Suprapubic skin (tissue), 4 donors: ENCODE measurements at regions not wholly inside any gene's neighbourhood (a gene's known extent, or its start where the extent isn't known, plus 50 kb on each side); places are given as distances from the start of the nearest gene placed in this dataset.
A peak's percentile ranks its signal among the peaks of the same experiment; 100 is the strongest.

Source experiments
- DNase-seq, 2 donors: peaks; one replicate each; pipeline ENCODE4 v3.0.0-alpha.2; 2019; ENCODE audit warnings: low spot score in 2 of 2
- H3K27ac ChIP-seq: fragments of 200-600 bp; sonication (generic); one replicate; pipeline ENCODE4 v1.5.1; 2019
- H3K27me3 ChIP-seq: fragments of 200-600 bp; sonication (generic); one replicate; pipeline ENCODE4 v1.5.1; 2019
- H3K36me3 ChIP-seq: fragments of 200-600 bp; sonication (generic); one replicate; pipeline ENCODE4 v1.5.1; 2019
- H3K4me1 ChIP-seq: fragments of 200-600 bp; sonication (generic); one replicate; pipeline ENCODE4 v1.5.1; 2019
- H3K4me3 ChIP-seq: fragments of 200-600 bp; sonication (generic); one replicate; pipeline ENCODE4 v1.5.1; 2019; ENCODE audit warnings: mild to moderate bottlenecking
- H3K9me3 ChIP-seq: fragments of 200-600 bp; sonication (generic); one replicate; pipeline ENCODE4 v1.5.1; 2019
- CTCF ChIP-seq, 2 donors: fragments of 200-600 bp in 1 of 2; fragments of 450-650 bp in 1 of 2; sonication (generic) in 1 of 2; IDR thresholded peaks; one replicate each; pipeline ENCODE4 v1.5.1; 2016 to 2019; ENCODE audit warnings: antibody characterized with exemption in 2 of 2, mild to moderate bottlenecking in 1 of 2, moderate library complexity in 1 of 2
- EP300 ChIP-seq: sonication (generic); formaldehyde crosslinking; IDR thresholded peaks from one replicate; pipeline ENCODE4 v1.6.1; 2017; ENCODE audit warnings: antibody characterized with exemption
- POLR2A ChIP-seq, 2 donors: fragments of 450-650 bp; IDR thresholded peaks; one replicate each; pipeline ENCODE4 v1.6.1; 2017; ENCODE audit warnings: antibody characterized with exemption in 2 of 2, mild to moderate bottlenecking in 2 of 2, moderate library complexity in 2 of 2
- POLR2AphosphoS5 ChIP-seq, 3 donors: sonication (generic); formaldehyde crosslinking; IDR thresholded peaks; one replicate each; pipeline ENCODE4 v1.6.1; 2017; ENCODE audit warnings: antibody characterized with exemption in 3 of 3
- WGBS: methylation state at CpG from one replicate; pipeline ENCODE4 v1.1.5; 2018; 5-methylcytosine and 5-hydroxymethylcytosine counted together

- Histone ChIP-seq H3K36me3 (no peaks in the 10 kb centered on the region), H3K4me3 (no peak overlapping the region), H3K9me3 (no peaks in the 10 kb centered on the region), H3K27ac (no peak overlapping the region), H3K27me3 (no peaks in the 10 kb centered on the region), H3K4me1 (peaks cover 8% of the 10 kb centered on the region)
- TF ChIP-seq POLR2A (IDR thresholded peaks at IDR 0.05) (no peak), POLR2AphosphoS5 (IDR thresholded peaks at IDR 0.05) (no peak), EP300 (no peak), CTCF (IDR thresholded peaks at IDR 0.05) (no peak)
- DNase-seq: no peak
These were observed 135.2 kb upstream of the TCF21 start for GRCh38 chr6:133753756-133754155.

GRCh38 chr6:133754298-133754697, 134.6 kb upstream of the TCF21 start:
- 100% methylated on average over 1 of the region's 1 CpG for WGBS
- no peaks in the 10 kb centered on the region for H3K27me3 ChIP-seq
- H3K4me3 ChIP-seq: no peak overlapping the region
- no peak overlapping the region for H3K27ac ChIP-seq
- H3K36me3 ChIP-seq: no peaks in the 10 kb centered on the region
- H3K9me3 ChIP-seq: no peaks in the 10 kb centered on the region
- no peak for DNase-seq
- no peak for TF ChIP-seq CTCF (IDR thresholded peaks at IDR 0.05)
- TF ChIP-seq POLR2A (IDR thresholded peaks at IDR 0.05): no peak
- no peak for TF ChIP-seq EP300
- TF ChIP-seq POLR2AphosphoS5 (IDR thresholded peaks at IDR 0.05): no peak
- peaks cover 8% of the 10 kb centered on the region for H3K4me1 ChIP-seq

GRCh38 chr6:133756078-133756695, 132.7 kb upstream of the TCF21 start:
- Histone ChIP-seq H3K4me1 (peaks cover 8% of the 10 kb centered on the region), H3K9me3 (no peaks in the 10 kb centered on the region), H3K27me3 (no peaks in the 10 kb centered on the region), H3K4me3 (no peak overlapping the region), H3K27ac (peak overlapping the region; percentile 31), H3K36me3 (no peaks in the 10 kb centered on the region)
- no peak for DNase-seq
- WGBS: 38% methylated on average over 3 of the region's 3 CpGs
- TF ChIP-seq POLR2AphosphoS5 (IDR thresholded peaks at IDR 0.05): no peak
- no peak for TF ChIP-seq CTCF (IDR thresholded peaks at IDR 0.05)
- no peak for TF ChIP-seq POLR2A (IDR thresholded peaks at IDR 0.05)
- no peak for TF ChIP-seq EP300

- TF ChIP-seq EP300 (no peak), POLR2AphosphoS5 (IDR thresholded peaks at IDR 0.05) (no peak), CTCF (IDR thresholded peaks at IDR 0.05) (no peak), POLR2A (IDR thresholded peaks at IDR 0.05) (no peak)
- peak overlapping the region; percentile 31 for H3K27ac ChIP-seq
These were observed 131.6 kb upstream of the TCF21 start for GRCh38 chr6:133757335-133757734.

GRCh38 chr6:133758815-133759335, 130.0 kb upstream of the TCF21 start:
- H3K27me3 ChIP-seq: no peaks in the 10 kb centered on the region
- TF ChIP-seq EP300 (no peak), POLR2AphosphoS5 (IDR thresholded peaks at IDR 0.05) (no peak), POLR2A (IDR thresholded peaks at IDR 0.05) (no peak), CTCF (IDR thresholded peaks at IDR 0.05) (no peak)
- 73% methylated on average over 2 of the region's 2 CpGs for WGBS
- DNase-seq: no peak
- H3K9me3 ChIP-seq: no peaks in the 10 kb centered on the region
- H3K4me3 ChIP-seq: no peak overlapping the region
- no peak overlapping the region for H3K27ac ChIP-seq
- H3K36me3 ChIP-seq: no peaks in the 10 kb centered on the region
- peaks cover 14% of the 10 kb centered on the region for H3K4me1 ChIP-seq

More at GRCh38 chr6:133757335-133757734, 131.6 kb upstream of the TCF21 start:
- Histone ChIP-seq H3K27me3 (no peaks in the 10 kb centered on the region), H3K4me3 (no peak overlapping the region), H3K4me1 (peaks cover 8% of the 10 kb centered on the region), H3K9me3 (no peaks in the 10 kb centered on the region), H3K36me3 (no peaks in the 10 kb centered on the region)
- DNase-seq: no peak
- WGBS: 43% methylated on average over 2 of the region's 2 CpGs
